ENCODE measurements at regions not wholly inside any gene's neighbourhood (a gene's known extent, or its start where the extent isn't known, plus 50 kb on each side); places are given as distances from the start of the nearest gene placed in this dataset.
"Not testable (repeated sequence)": the region's sequence is repeated elsewhere in the genome, so short reads cannot be mapped to it uniquely, and the experiment has no call there.

GRCh38 chrX:122119361-122119760 lies 1064.7 kb upstream of the GRIA3 start:
- no peak overlapping the region for H3K4me3 ChIP-seq (ENCODE audit: low read depth, low read length)
- DNase-seq (ENCODE audit: low read depth) = no peak
- TF ChIP-seq CTCF (IDR thresholded peaks at IDR 0.05; ENCODE audit: low read depth, low read length) (no peak), MAX (IDR thresholded peaks at IDR 0.05; ENCODE audit: low read depth, low read length) (no peak), POLR2A (IDR thresholded peaks at IDR 0.05; ENCODE audit: extremely low read depth, insufficient read length) (no peak), MYC (IDR thresholded peaks at IDR 0.05; ENCODE audit: low read depth, low read length) (no peak)

GRCh38 chrX:122122274-122122673 lies 1061.8 kb upstream of the GRIA3 start:
- H3K4me3 ChIP-seq (ENCODE audit: low read depth, low read length) = no peak overlapping the region
- DNase-seq (ENCODE audit: low read depth) = no peak
- TF ChIP-seq POLR2A (IDR thresholded peaks at IDR 0.05; ENCODE audit: extremely low read depth, insufficient read length) (no peak), MAX (IDR thresholded peaks at IDR 0.05; ENCODE audit: low read depth, low read length) (no peak), MYC (IDR thresholded peaks at IDR 0.05; ENCODE audit: low read depth, low read length) (no peak), CTCF (IDR thresholded peaks at IDR 0.05; ENCODE audit: low read depth, low read length) (no peak)

GRCh38 chrX:122133478-122133877 lies 1050.6 kb upstream of the GRIA3 start:
- no peak for TF ChIP-seq POLR2A (IDR thresholded peaks at IDR 0.05; ENCODE audit: extremely low read depth, insufficient read length)
- TF ChIP-seq MAX (IDR thresholded peaks at IDR 0.05; ENCODE audit: low read depth, low read length) = no peak
- no peak for TF ChIP-seq MYC (IDR thresholded peaks at IDR 0.05; ENCODE audit: low read depth, low read length)
- no peak for TF ChIP-seq CTCF (IDR thresholded peaks at IDR 0.05; ENCODE audit: low read depth, low read length)
- H3K4me3 ChIP-seq (ENCODE audit: low read depth, low read length) = no peak overlapping the region
- DNase-seq (ENCODE audit: low read depth) = peak; percentile 31

GRCh38 chrX:122134291-122134690 lies 1049.8 kb upstream of the GRIA3 start:
- no peak overlapping the region for H3K4me3 ChIP-seq (ENCODE audit: low read depth, low read length)
- no peak for DNase-seq (ENCODE audit: low read depth)
- no peak for TF ChIP-seq CTCF (IDR thresholded peaks at IDR 0.05; ENCODE audit: low read depth, low read length)
- TF ChIP-seq MAX (IDR thresholded peaks at IDR 0.05; ENCODE audit: low read depth, low read length) = no peak
- no peak for TF ChIP-seq POLR2A (IDR thresholded peaks at IDR 0.05; ENCODE audit: extremely low read depth, insufficient read length)
- TF ChIP-seq MYC (IDR thresholded peaks at IDR 0.05; ENCODE audit: low read depth, low read length) = no peak

GRCh38 chrX:122135070-122135469 lies 1049.0 kb upstream of the GRIA3 start:
- no peak for TF ChIP-seq CTCF (IDR thresholded peaks at IDR 0.05; ENCODE audit: low read depth, low read length)
- DNase-seq (ENCODE audit: low read depth) = no peak
- no peak overlapping the region for H3K4me3 ChIP-seq (ENCODE audit: low read depth, low read length)

GRCh38 chrX:122140219-122140618 lies 1043.9 kb upstream of the GRIA3 start:
- not testable (repeated sequence) for DNase-seq (ENCODE audit: low read depth); H3K4me3 ChIP-seq (ENCODE audit: low read depth, low read length)

Data from NB4 (cell line).